ENCODE measurements at regions not wholly inside any gene's neighbourhood (a gene's known extent, or its start where the extent isn't known, plus 50 kb on each side); places are given as distances from the start of the nearest gene placed in this dataset.

DNA sequence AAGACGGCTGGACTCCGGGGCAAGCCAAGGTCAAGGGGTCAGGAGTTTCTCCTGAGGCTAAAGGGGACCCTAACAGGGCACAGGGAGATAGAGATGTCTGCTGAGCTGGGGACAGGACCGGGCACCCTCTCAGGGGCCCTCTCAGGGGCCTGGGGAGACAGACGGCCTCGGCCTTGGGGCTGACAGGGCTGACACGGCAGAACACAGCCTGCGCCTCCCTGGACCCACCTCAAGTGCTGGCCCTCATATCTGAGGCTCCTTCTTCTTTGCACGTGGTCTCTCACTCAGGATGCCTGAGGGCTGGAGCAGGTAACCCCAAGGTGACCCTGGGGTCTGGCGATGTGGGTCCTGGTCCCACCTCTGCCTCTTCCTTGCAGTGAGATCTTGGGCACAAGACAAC is 186.9 kb upstream of the TNRC6C start (continued):
- TF ChIP-seq ZBTB26 (CRISPR knock-in tag; IDR thresholded peaks at IDR 0.05; ENCODE audit: borderline replicate concordance) (no peak), SNAPC5 (CRISPR knock-in tag; IDR thresholded peaks at IDR 0.05; ENCODE audit: borderline replicate concordance) (no peak), ZNF576 (CRISPR knock-in tag; IDR thresholded peaks at IDR 0.05) (no peak), KAT7 (CRISPR knock-in tag; IDR thresholded peaks at IDR 0.05; ENCODE audit: borderline replicate concordance) (no peak), ZNF326 (CRISPR knock-in tag; IDR thresholded peaks at IDR 0.05; ENCODE audit: borderline replicate concordance) (no peak), RFXANK (CRISPR knock-in tag; IDR thresholded peaks at IDR 0.05) (no peak), ZBTB33 (CRISPR knock-in tag; IDR thresholded peaks at IDR 0.05) (no peak), TRIM24 (CRISPR knock-in tag; IDR thresholded peaks at IDR 0.05) (no peak), ZNF710 (CRISPR knock-in tag; IDR thresholded peaks at IDR 0.05; ENCODE audit: borderline replicate concordance) (no peak)
- TF ChIP-seq, protein P1, sequence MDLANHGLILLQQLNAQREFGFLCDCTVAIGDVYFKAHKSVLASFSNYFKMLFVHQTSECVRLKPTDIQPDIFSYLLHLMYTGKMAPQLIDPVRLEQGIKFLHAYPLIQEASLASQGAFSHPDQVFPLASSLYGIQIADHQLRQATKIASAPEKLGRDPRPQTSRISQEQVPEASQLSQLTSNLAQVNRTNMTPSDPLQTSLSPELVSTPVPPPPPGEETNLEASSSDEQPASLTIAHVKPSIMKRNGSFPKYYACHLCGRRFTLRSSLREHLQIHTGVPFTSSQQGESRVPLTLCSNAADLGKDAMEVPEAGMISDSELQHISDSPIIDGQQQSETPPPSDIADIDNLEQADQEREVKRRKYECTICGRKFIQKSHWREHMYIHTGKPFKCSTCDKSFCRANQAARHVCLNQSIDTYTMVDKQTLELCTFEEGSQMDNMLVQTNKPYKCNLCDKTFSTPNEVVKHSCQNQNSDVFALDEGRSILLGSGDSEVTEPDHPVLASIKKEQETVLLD (CRISPR knock-in tag; IDR thresholded peaks at IDR 0.05; ENCODE audit: low read depth), result no peak

Data from HepG2 (cell line).